ENCODE measurements at regions not wholly inside any gene's neighbourhood (a gene's known extent, or its start where the extent isn't known, plus 50 kb on each side); places are given as distances from the start of the nearest gene placed in this dataset.
"Not testable (repeated sequence)": the region's sequence is repeated elsewhere in the genome, so short reads cannot be mapped to it uniquely, and the experiment has no call there.

DNA sequence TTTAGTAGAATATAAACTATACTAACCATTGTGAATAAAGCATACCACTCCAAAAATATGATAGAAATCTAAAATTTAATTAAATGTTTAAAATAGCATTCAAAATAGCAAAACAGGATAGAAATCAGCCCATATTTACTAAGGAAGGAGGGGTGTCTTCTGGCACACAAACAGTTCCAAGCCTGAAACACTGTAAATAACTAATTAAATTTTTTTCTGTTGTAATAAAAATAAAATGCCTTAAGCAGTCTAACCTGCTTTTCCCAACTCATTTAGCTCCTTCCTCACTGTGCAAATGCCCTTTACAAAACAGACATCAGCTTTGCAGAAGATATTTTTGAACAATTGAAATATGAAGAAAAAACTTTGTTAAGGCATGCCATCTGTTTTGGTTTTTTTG lies 707.1 kb upstream of the USP15 start:
- H3K27ac ChIP-seq: no peak overlapping the region
- no peak overlapping the region for H3K4me3 ChIP-seq

- no peak overlapping the region for H3K27ac ChIP-seq
Observed at GRCh38 chr12:61554268-61555008, 705.8 kb upstream of the USP15 start.

DNA sequence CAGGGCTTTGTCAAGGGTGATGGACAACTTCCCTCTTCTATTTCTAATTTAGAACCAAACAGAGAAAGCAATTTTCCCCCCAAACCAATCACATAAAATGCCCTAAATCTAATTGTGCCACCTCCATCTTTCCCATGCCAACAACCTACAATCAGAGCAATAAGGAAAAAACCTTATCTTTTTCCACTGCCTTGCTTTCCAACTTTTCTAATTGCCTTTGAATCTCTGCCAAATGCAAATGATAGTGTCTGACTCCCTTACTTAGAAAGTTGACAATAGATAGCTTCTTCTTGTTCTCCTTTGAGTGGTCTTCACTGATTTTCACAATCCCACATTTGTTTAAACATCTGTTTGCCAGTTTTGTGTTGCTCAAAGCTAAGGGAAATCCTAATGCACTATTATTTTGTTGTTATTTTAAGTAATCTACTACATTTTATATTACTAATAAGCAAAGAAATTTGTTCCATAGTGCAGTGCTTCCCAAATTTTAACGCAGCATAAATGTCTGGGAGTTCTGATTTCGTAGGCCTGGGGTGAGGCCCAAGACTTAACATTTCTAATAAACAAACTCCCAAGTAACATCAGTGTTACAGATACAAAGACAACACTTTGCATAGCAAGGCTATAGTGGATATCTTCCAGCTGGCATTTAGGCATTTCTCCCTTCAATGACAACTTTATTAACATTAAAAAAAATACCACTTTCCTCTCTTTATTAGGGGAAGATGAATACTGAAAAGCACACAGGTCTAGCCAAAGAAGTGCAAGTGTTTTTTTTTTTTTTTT lies 696.3 kb upstream of the USP15 start:
- Histone ChIP-seq H3K4me3 (no peak overlapping the region), H3K27ac (no peak overlapping the region)

More at GRCh38 chr12:61554268-61555008, 705.8 kb upstream of the USP15 start:
- H3K4me3 ChIP-seq: no peak overlapping the region

- Histone ChIP-seq H3K27ac (no peak overlapping the region), H3K4me3 (no peak overlapping the region)
Observed at GRCh38 chr12:61564466-61564865, 695.7 kb upstream of the USP15 start.

DNA sequence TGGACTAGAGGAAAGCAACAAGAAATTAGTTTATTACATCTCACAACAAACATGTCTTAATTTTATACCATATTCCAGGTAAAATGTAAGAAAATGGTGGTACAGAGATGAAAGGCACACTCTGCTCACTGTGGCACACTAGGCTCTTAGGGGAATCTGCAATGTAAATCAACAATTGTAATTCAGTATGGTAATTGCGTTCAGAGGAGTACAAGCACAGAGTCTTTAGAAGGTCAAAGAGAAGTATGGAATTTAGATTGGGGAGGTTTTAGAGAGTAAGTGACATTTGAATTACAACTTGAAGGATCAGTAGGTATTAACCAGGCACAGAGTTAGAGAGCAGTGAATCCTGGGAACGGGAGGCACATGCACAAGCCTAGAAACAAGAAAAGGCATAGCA lies 694.0 kb upstream of the USP15 start:
- H3K4me3 ChIP-seq: no peak overlapping the region
- no peak overlapping the region for H3K27ac ChIP-seq

- Histone ChIP-seq H3K27ac (no peak overlapping the region), H3K4me3 (no peak overlapping the region)
Observed at GRCh38 chr12:61574339-61574738, 685.9 kb upstream of the USP15 start.

GRCh38 chr12:61584943-61585342 lies 675.3 kb upstream of the USP15 start:
- no peak overlapping the region for H3K27ac ChIP-seq
- no peak overlapping the region for H3K4me3 ChIP-seq

DNA sequence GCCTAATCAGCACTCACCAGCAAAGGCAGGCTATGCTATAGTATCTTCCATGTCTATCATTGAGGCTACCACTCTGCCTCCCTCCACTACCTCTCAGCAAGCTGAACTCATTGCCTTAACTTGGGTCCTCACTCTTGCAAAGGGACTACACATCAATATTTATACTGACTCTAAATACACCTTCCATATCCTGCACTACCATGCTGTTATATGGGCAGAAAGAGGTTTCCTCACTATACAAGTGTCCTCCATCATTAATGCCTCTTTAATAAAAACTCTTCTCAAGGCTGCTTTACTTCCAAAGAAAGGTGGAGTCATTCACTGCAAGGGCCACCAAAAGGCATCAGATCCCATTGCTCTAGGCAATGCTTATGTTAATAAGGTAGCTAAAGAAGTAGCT lies 669.3 kb upstream of the USP15 start:
- H3K4me3 ChIP-seq: not testable (repeated sequence)

GRCh38 chr12:61610143-61610542 lies 650.1 kb upstream of the USP15 start:
- Histone ChIP-seq H3K27ac (no peak overlapping the region), H3K4me3 (no peak overlapping the region)

More for the DNA sequence above, 669.3 kb upstream of the USP15 start:
- not testable (repeated sequence) for H3K27ac ChIP-seq

DNA sequence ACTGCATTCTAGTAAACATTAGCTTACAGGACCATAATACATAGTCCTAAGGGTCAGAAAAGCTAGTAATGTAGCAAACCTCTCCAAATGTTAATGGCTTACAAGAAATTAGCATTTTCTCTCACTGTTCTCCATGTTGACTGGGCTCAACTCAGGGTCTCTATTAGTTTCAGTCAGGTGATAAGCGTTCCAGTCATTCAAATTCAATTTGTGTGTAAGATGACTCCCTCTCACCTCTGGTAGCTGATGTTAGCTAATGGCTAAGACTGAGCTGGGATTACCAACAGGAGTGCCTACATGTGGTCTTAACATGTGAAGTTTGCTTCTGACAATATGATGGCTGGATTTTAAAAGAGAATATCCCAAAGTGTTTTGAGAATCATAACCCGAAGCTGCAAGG lies 630.5 kb upstream of the USP15 start:
- Histone ChIP-seq H3K27ac (no peak overlapping the region), H3K4me3 (no peak overlapping the region)

DNA sequence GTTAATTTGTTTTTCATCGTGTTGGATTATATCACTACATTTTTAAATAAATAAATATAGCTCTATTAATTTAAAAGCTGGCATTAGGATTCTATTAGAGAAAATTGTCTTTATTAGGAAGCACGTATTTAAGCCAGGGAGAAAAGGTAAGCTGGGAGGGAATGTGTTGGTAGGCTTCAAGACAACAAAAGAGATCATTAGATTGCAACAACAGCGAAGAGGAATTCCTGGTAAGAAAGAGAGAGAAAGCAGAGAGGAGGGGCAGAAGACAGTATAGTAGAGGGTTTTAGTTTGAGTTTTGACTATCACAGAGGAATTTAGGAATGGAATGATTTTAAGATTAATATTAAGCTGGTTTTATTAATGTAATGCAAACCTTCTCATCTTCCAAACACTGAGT lies 613.6 kb upstream of the USP15 start:
- Histone ChIP-seq H3K27ac (no peak overlapping the region), H3K4me3 (no peak overlapping the region)

DNA sequence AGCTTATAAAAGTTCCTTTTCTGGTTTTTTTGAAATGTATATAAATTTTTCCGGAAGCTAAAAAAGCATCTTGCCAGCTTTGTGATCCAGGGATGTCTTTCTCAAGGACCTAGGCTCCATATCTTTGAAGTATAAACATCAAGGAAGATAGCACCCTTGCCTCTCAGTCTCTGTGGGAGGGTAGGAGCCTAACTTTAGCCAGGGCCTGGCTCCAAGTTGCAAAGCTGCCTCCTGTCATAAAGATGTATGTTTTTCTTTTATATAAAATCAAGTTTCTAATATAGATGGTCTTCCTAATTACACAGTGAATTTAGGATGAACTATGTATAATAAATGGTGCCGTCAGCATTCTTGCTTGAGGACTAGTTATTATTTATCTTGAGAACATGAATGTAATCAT lies 612.6 kb upstream of the USP15 start:
- no peak overlapping the region for H3K27ac ChIP-seq
- no peak overlapping the region for H3K4me3 ChIP-seq

DNA sequence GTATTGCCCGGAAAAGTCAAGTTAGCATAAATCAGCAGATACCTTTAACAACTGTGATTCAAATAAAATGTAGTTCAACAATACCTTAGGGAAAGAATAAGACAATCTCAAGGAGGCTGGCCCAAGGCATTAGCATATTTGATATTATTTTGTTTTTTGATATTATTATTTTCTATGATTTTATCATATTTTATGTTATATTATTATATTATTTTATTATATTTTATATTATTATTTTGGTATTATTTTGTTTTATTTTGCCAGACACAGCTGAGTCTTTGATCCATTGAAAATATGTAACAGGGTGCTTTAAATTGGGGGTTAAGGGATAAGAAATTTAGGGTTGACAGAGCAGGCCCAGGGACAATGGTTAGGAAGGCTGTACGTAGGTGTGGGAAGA lies 607.9 kb upstream of the USP15 start:
- Histone ChIP-seq H3K27ac (no peak overlapping the region), H3K4me3 (no peak overlapping the region)

DNA sequence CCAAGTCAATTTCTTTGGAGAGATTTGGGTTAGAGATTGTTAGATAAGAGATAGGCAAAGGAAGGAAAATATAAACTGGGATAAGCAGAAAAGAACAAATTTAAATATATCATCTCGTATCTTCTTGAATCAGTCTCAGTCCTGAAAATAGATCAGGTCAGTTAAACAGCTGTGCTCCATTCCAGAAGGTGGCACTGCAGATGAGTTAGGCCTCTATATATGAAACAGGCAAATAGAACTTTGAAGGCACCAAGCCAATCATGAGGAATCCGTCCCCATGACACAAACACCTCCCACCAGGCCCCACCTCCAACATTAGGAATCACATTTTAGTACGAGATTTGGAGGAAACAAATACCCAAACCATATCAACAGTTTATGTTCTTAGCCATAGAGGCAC lies 605.5 kb upstream of the USP15 start:
- H3K27ac ChIP-seq: no peak overlapping the region

GRCh38 chr12:61655241-61655640 lies 605.0 kb upstream of the USP15 start:
- H3K4me3 ChIP-seq: no peak overlapping the region
- no peak overlapping the region for H3K27ac ChIP-seq

More for the DNA sequence above, 605.5 kb upstream of the USP15 start:
- no peak overlapping the region for H3K4me3 ChIP-seq

DNA sequence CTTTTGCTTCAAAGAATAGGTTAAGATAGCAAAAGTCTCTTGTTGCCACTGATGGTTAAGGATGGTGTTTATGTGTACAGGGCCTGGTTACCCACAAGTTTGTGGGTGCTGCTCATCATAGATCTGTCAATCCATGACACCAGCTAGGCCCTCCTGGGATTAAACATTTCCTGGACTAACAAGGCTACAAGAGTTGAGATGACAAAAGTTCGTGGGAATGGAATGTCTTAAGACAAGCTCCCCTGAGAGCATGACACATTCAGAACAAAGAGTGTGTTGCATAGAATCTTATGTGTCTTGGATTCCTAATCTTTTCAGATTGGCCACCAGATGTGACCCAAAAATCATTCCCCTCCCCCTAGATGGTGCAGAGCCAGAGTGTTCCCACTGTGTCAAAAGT lies 592.5 kb upstream of the USP15 start:
- Histone ChIP-seq H3K27ac (no peak overlapping the region), H3K4me3 (no peak overlapping the region)

GRCh38 chr12:61676520-61676919 lies 583.7 kb upstream of the USP15 start:
- no peak overlapping the region for H3K27ac ChIP-seq

GRCh38 chr12:61687407-61687806 lies 572.8 kb upstream of the USP15 start:
- no peak overlapping the region for H3K4me3 ChIP-seq
- H3K27ac ChIP-seq: no peak overlapping the region

More at GRCh38 chr12:61676520-61676919, 583.7 kb upstream of the USP15 start:
- H3K4me3 ChIP-seq: no peak overlapping the region

DNA sequence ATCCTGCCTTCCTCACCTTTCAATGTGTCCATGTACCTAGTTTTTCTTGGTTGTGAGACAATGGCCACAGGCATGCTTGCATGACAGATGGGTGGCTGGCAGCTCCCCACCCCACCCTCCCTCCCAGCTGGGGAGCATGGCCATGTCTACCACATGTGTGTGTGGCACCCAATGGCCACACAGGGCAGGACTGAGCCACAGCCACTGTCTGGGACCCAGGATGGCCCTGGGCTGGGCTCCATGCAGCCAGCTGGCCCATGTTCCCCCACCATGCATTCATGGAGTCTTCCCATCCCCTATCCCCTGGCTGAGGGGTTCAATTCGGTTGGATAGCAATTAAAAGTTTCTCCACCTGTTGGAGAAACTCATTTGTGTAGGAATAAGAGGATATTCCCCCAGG lies 566.0 kb upstream of the USP15 start:
- Histone ChIP-seq H3K4me3 (no peak overlapping the region), H3K27ac (no peak overlapping the region)

GRCh38 chr12:61701471-61701870 lies 558.7 kb upstream of the USP15 start:
- Histone ChIP-seq H3K4me3 (no peak overlapping the region), H3K27ac (no peak overlapping the region)

- no peak overlapping the region for H3K27ac ChIP-seq
- no peak overlapping the region for H3K4me3 ChIP-seq
Observed at GRCh38 chr12:61706783-61707182, 553.4 kb upstream of the USP15 start.
